ENCODE measurements at regions not wholly inside any gene's neighbourhood (a gene's known extent, or its start where the extent isn't known, plus 50 kb on each side); places are given as distances from the start of the nearest gene placed in this dataset.
A peak's percentile ranks its signal among the peaks of the same experiment; 100 is the strongest.
"Not testable (repeated sequence)": the region's sequence is repeated elsewhere in the genome, so short reads cannot be mapped to it uniquely, and the experiment has no call there.

DNA sequence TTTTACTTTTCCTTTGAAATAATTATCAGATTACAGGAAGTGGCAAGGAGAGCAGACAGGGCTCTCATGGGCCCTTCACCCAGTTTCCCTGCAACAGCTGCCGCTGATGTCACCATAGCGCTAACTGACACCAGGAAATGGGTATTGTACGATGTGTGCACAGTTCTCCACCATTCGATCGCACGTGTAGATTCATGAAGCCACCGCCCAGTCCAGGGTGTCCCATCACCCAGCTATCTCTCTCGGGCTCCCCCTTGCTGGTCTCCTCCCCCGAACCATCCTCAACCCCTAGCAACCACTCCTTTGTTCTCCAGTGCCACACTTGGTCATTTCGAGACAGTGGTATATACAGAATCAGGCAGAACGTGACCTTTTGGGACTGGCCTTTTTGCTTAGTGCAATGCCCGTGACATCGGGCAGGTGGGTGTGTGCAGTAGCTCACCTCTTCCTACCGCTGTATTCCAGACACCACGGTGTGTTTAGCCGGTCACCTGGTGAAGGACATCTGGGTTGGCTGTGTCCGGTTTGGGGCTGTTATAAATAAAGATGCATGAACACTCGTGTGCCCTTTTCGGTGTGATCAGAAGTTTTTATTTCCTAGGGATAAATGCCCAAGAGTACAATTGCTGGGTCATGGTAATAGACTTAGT, 118.4 kb downstream of the CRYAA start:
- H3K4me2 ChIP-seq (ENCODE audit: low read length): peak overlapping the region; percentile 32

DNA sequence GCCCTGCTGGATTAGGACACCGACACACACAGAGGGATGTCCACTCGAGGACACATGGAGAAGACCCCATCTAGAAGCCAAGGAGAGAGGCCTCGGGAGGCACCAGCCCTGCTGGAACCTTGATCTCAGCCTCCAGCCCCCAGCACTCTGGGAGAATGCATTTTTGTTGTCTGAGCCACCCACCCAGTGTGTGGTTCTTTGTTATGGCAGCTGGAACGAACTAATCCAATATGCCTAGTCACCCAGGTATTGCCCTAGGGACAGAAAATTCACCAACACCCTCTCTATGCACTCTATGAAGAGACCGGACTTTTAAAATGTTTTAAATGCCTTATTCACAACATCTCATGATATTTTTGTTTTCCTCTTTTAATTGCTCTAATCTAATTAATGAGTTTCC, 117.4 kb downstream of the CRYAA start:
- H3K27me3 ChIP-seq (ENCODE audit: low read depth, low read length): no peaks in the 10 kb centered on the region
- no peak overlapping the region for H3K9ac ChIP-seq (ENCODE audit: low read length)

More for the DNA sequence above, 118.4 kb downstream of the CRYAA start:
- Histone ChIP-seq H3K9me3 (ENCODE audit: insufficient read depth, low read length) (no peaks in the 10 kb centered on the region), H3K4me3 (ENCODE audit: low read length) (no peak overlapping the region), H3K27me3 (ENCODE audit: low read depth, low read length) (no peaks in the 10 kb centered on the region), H3K9ac (ENCODE audit: low read length) (no peak overlapping the region), H3K36me3 (replicated peaks; ENCODE audit: low read depth, low read length) (no peaks in the 10 kb centered on the region), H3K4me1 (ENCODE audit: low read length) (peaks cover 38% of the 10 kb centered on the region), H2AFZ (ENCODE audit: low read depth, low read length) (0 out of 2 replicates have a peak overlapping the region, but pooled peaks have one; percentile 33), H3K27ac (ENCODE audit: low read length) (no peak overlapping the region), H4K20me1 (ENCODE audit: insufficient read depth, low read length) (no peaks in the 10 kb centered on the region), H3K79me2 (ENCODE audit: low read length) (no peaks in the 10 kb centered on the region)
- TF ChIP-seq, protein P1, sequence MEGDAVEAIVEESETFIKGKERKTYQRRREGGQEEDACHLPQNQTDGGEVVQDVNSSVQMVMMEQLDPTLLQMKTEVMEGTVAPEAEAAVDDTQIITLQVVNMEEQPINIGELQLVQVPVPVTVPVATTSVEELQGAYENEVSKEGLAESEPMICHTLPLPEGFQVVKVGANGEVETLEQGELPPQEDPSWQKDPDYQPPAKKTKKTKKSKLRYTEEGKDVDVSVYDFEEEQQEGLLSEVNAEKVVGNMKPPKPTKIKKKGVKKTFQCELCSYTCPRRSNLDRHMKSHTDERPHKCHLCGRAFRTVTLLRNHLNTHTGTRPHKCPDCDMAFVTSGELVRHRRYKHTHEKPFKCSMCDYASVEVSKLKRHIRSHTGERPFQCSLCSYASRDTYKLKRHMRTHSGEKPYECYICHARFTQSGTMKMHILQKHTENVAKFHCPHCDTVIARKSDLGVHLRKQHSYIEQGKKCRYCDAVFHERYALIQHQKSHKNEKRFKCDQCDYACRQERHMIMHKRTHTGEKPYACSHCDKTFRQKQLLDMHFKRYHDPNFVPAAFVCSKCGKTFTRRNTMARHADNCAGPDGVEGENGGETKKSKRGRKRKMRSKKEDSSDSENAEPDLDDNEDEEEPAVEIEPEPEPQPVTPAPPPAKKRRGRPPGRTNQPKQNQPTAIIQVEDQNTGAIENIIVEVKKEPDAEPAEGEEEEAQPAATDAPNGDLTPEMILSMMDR (IDR thresholded peaks at IDR 0.05; ENCODE audit: low read depth, low read length): no peak

DNA sequence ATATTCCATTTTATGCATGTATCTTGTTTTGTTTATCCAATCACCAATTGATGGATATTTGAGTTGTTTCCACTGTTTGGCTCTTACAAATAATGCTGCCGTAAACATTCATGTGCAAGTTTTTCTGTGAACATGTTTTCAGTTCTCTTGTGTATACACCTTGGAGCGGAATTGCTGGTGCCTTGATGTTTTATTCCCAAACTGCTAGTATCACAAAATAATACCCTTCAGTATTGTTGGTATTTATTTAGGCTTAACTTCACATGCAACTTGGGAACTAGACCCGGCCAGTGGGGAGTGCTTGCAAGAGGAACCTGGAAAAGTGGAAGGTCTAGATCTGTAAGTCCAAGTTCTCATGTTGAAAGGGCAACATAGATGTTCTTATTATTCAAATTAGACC, 115.9 kb downstream of the CRYAA start:
- no peak overlapping the region for H3K27ac ChIP-seq (ENCODE audit: low read length)
- no peaks in the 10 kb centered on the region for H3K79me2 ChIP-seq (ENCODE audit: low read length)
- no peaks in the 10 kb centered on the region for H3K27me3 ChIP-seq (ENCODE audit: low read depth, low read length)
- no peak overlapping the region for H3K9ac ChIP-seq (ENCODE audit: low read length)
- H3K9me3 ChIP-seq (ENCODE audit: insufficient read depth, low read length): no peaks in the 10 kb centered on the region
- H2AFZ ChIP-seq (ENCODE audit: low read depth, low read length): no peak overlapping the region
- H4K20me1 ChIP-seq (ENCODE audit: insufficient read depth, low read length): no peaks in the 10 kb centered on the region
- no peak overlapping the region for H3K4me2 ChIP-seq (ENCODE audit: low read length)
- peaks cover 25% of the 10 kb centered on the region for H3K4me1 ChIP-seq (ENCODE audit: low read length)
- no peak overlapping the region for H3K4me3 ChIP-seq (ENCODE audit: low read length)
- H3K36me3 ChIP-seq (replicated peaks; ENCODE audit: low read depth, low read length): no peaks in the 10 kb centered on the region
- TF ChIP-seq, protein P1 (IDR thresholded peaks at IDR 0.05; ENCODE audit: low read depth, low read length): no peak
- TF ChIP-seq EZH2phosphoT487 (IDR thresholded peaks at IDR 0.05; ENCODE audit: low read depth): no peak

More for the DNA sequence above, 117.4 kb downstream of the CRYAA start:
- Histone ChIP-seq H3K9me3 (ENCODE audit: insufficient read depth, low read length) (no peaks in the 10 kb centered on the region), H4K20me1 (ENCODE audit: insufficient read depth, low read length) (no peaks in the 10 kb centered on the region), H3K4me1 (ENCODE audit: low read length) (peaks cover 37% of the 10 kb centered on the region), H3K4me3 (ENCODE audit: low read length) (no peak overlapping the region), H2AFZ (ENCODE audit: low read depth, low read length) (no peak overlapping the region), H3K79me2 (ENCODE audit: low read length) (no peaks in the 10 kb centered on the region), H3K36me3 (replicated peaks; ENCODE audit: low read depth, low read length) (no peaks in the 10 kb centered on the region), H3K4me2 (ENCODE audit: low read length) (no peak overlapping the region), H3K27ac (ENCODE audit: low read length) (no peak overlapping the region)
- TF ChIP-seq, protein P1 (IDR thresholded peaks at IDR 0.05; ENCODE audit: low read depth, low read length): no peak
- no peak for TF ChIP-seq EZH2phosphoT487 (IDR thresholded peaks at IDR 0.05; ENCODE audit: low read depth)

DNA sequence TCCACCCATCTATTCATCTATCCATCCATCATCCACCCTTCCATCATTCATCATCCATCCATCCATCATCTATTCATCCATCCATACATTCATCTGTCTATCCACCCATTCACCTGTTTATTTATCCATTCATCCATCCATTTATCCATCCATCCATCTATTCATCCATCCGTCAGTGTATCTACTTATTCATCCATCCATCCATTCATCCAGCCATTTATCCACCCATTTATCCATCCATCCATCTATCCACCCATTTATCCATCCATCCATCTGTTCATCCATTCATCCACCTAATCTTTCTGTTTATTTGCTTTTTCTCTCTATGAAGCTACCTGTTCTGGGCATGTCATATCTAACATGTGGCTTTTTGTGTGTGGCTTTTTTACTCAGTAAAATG, 115.4 kb downstream of the CRYAA start:
- H3K4me2 ChIP-seq (ENCODE audit: low read length): no peak overlapping the region
- no peaks in the 10 kb centered on the region for H4K20me1 ChIP-seq (ENCODE audit: insufficient read depth, low read length)
- no peak overlapping the region for H3K27ac ChIP-seq (ENCODE audit: low read length)
- H3K9me3 ChIP-seq (ENCODE audit: insufficient read depth, low read length): no peaks in the 10 kb centered on the region
- H2AFZ ChIP-seq (ENCODE audit: low read depth, low read length): no peak overlapping the region
- TF ChIP-seq, protein P1 (IDR thresholded peaks at IDR 0.05; ENCODE audit: low read depth, low read length): no peak
- TF ChIP-seq EZH2phosphoT487 (IDR thresholded peaks at IDR 0.05; ENCODE audit: low read depth): no peak
- no peak overlapping the region for H3K9ac ChIP-seq (ENCODE audit: low read length)
- no peaks in the 10 kb centered on the region for H3K36me3 ChIP-seq (replicated peaks; ENCODE audit: low read depth, low read length)
- H3K4me3 ChIP-seq (ENCODE audit: low read length): no peak overlapping the region
- no peaks in the 10 kb centered on the region for H3K79me2 ChIP-seq (ENCODE audit: low read length)
- H3K4me1 ChIP-seq (ENCODE audit: low read length): peaks cover 21% of the 10 kb centered on the region
- no peaks in the 10 kb centered on the region for H3K27me3 ChIP-seq (ENCODE audit: low read depth, low read length)

DNA sequence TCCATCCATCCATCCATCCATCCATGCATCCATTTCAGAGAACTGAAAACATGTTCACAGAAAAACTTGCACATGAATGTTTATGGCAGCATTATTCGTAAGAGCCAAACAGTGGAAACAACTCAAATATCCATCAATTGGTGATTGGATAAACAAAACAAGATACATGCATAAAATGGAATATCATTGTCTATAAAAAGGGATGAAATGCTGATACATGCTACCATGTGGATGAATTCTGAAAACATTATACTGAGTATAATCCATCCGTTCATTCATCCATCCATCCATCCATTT, 115.1 kb downstream of the CRYAA start:
- H3K27me3 ChIP-seq (ENCODE audit: low read depth, low read length); H3K4me2 ChIP-seq (ENCODE audit: low read length); H3K27ac ChIP-seq (ENCODE audit: low read length); H3K4me3 ChIP-seq (ENCODE audit: low read length); H3K36me3 ChIP-seq (replicated peaks; ENCODE audit: low read depth, low read length); H2AFZ ChIP-seq (ENCODE audit: low read depth, low read length); H3K9me3 ChIP-seq (ENCODE audit: insufficient read depth, low read length); H3K79me2 ChIP-seq (ENCODE audit: low read length); H3K9ac ChIP-seq (ENCODE audit: low read length); H4K20me1 ChIP-seq (ENCODE audit: insufficient read depth, low read length): not testable (repeated sequence)
- peaks cover 17% of the 10 kb centered on the region for H3K4me1 ChIP-seq (ENCODE audit: low read length)
